GM12872 (cell line): ENCODE measurements at regions not wholly inside any gene's neighbourhood (a gene's known extent, or its start where the extent isn't known, plus 50 kb on each side); places are given as distances from the start of the nearest gene placed in this dataset.

Source experiments
- TF ChIP-seq, protein P1 (sequence below): IDR thresholded peaks from 3 replicates; pipeline ENCODE4 v1.5.1; 2011; ENCODE audit warnings: low read depth, mild to moderate bottlenecking, low read length, moderate library complexity; ENCODE audit not compliant: insufficient read depth

DNA sequence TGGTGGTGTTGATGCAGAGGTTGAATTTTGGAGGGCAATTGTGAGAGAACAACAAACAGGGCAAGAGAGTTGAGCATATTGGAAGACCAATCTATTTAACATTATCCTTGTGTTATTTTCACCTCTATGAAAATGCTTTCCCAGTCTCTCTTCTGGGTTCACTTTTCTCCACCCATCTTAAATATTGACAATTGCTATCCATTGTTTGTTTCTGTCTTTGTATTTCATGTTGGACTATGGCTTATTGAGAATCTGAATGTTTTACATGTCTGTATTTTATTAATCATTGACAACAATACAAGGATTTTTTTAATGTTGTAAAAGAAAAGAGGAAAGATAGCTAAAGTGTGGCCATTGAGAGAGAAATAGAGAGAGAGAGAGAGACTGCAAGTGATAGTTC is 1121.5 kb downstream of the BRINP3 start:
- TF ChIP-seq, protein P1, sequence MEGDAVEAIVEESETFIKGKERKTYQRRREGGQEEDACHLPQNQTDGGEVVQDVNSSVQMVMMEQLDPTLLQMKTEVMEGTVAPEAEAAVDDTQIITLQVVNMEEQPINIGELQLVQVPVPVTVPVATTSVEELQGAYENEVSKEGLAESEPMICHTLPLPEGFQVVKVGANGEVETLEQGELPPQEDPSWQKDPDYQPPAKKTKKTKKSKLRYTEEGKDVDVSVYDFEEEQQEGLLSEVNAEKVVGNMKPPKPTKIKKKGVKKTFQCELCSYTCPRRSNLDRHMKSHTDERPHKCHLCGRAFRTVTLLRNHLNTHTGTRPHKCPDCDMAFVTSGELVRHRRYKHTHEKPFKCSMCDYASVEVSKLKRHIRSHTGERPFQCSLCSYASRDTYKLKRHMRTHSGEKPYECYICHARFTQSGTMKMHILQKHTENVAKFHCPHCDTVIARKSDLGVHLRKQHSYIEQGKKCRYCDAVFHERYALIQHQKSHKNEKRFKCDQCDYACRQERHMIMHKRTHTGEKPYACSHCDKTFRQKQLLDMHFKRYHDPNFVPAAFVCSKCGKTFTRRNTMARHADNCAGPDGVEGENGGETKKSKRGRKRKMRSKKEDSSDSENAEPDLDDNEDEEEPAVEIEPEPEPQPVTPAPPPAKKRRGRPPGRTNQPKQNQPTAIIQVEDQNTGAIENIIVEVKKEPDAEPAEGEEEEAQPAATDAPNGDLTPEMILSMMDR, result no peak

DNA sequence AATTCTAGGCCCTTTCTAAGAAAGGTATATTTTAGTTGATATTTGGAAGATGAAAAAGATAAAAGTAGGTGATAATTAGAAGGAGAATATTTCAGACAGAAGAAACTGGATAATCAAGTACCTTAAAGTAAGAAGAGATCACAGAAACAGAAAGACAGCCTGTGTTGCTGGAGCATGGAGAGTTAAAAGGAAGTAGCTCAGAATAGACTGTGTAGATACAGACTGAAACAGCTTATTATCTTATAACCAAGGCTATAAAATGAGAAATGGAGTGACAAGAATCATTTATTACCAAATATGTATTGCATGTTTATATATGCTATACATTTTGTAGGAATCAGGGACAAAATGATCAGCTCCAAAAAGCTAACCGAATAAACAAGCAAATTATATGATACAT is 1120.3 kb downstream of the BRINP3 start:
- TF ChIP-seq, protein P1, result no peak

DNA sequence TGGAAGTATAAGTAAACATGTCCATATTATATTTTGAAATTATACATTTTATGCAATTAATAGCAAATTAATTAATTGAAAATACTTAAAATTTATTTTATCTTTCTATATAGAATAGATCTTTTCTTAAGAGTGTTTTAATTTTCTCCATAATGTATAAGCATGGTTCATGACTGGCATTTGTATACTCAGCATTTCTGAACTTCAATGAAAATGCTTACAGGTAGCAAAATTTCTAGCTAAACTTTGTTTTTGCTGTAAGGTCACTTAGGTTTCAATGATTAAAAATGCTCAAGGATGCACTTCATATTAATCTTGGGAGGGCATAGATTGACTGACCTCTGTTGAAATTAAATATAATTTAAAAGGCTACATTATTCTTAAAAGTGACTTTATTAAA is 1108.1 kb downstream of the BRINP3 start:
- TF ChIP-seq, protein P1, result no peak

DNA sequence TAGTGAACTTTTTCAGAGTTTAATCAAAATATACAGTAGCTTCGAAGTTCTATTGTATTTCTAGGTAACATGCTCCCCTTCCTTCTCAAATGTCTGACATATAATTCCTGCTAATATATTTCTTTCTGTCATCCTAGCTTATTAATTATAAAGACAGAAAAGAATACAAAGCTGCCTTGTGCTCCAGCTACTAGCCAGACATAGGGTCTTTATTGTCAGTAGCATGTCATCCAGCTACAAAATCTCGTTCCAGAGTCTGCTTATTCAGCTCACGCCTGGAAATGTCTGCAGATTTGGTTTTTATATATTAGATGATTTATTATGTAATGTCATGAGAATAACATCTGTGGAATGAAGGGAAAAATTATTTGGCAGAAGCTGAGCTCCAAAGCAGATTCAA is 1102.8 kb downstream of the BRINP3 start:
- TF ChIP-seq, protein P1, result no peak

DNA sequence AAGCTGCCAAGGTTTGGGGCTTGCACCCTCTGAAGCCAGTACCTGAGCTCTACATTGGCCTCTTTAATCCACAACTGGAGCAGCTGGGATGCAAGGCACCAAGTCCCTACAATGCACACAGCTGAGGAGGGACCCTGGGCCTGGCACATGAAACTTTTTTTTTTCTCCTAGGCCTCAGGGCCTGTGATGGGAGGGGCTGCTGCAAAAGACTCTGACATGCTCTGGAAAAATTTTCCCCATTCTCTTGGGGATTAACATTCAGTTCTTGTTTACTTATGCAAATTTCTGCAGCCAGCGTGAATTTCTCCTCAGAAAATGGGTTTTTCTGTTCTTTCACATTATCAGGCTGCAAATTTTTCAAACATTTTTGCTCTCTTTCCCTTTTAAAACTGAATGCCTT is 1072.2 kb downstream of the BRINP3 start:
- TF ChIP-seq, protein P1, result no peak

DNA sequence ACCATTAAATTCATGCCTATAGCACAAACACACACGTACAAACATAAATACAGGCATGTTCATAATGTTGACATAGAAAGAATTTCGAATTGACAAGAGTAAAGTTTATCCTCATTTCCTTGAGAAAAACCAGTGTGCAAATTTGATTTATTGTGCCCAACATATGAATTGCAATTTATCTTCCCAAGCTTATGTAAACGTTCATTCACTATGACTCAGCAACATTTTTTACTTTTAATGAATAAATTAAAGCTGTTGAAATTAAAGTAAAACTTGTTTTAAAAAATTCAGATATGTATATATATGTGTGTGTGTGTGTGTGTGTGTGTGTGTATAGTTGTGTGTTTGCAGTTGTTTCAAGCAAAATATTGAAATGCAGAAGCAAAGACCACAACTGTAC is 1067.9 kb downstream of the BRINP3 start:
- TF ChIP-seq, protein P1, result no peak

DNA sequence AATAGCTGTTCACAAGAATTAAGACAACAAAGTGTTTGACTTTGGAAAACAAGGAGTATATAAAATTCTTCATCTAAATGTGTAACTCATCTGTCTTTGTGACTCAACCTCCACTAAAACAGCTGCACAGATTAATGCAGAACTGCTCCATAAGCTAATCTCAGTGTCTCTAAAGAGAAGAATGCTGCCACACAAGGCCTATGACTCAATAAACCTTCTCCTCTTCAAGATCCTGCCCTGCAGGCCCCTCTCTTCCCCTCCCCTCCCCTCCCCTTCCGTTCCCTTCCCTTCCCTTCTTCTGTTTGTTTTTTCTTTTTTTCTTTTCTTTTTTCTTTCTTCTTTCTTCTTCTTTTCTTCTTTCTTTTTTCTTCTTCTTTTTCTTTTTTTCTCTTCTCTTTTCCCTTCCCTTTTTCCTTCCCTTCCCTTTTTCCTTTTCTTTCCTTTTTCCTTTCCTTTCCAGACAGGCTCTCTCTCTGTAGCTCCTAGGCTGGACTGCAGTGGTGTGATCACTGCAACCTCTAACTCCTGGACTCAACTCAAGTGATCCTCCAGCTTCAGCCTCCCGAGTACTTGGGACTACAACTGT is 1052.8 kb downstream of the BRINP3 start:
- TF ChIP-seq, protein P1, result no peak
